ENCODE measurements at regions not wholly inside any gene's neighbourhood (a gene's known extent, or its start where the extent isn't known, plus 50 kb on each side); places are given as distances from the start of the nearest gene placed in this dataset.

- no peak for TF ChIP-seq CTCF (IDR thresholded peaks at IDR 0.05)
- TF ChIP-seq POLR2A (IDR thresholded peaks at IDR 0.05): no peak
Observed at GRCh38 chr5:135160036-135160675, 126.1 kb upstream of the PITX1 start.

Measured in right lobe of liver (tissue), 4 donors.